ENCODE measurements at regions not wholly inside any gene's neighbourhood (a gene's known extent, or its start where the extent isn't known, plus 50 kb on each side); places are given as distances from the start of the nearest gene placed in this dataset.

GRCh38 chr6:90644492-90644891 lies 57.6 kb upstream of the MAP3K7 start:
- Mint-ChIP-seq H3K27me3 (no peaks in the 10 kb centered on the region), H3K9me3 (no peaks in the 10 kb centered on the region), H3K4me1 (no peaks in the 10 kb centered on the region), H3K4me3 (no peak overlapping the region), H3K27ac (no peak overlapping the region)
- ATAC-seq: no peak
- no peak for DNase-seq

GRCh38 chr6:90643381-90643780 lies 56.5 kb upstream of the MAP3K7 start:
- DNase-seq: no peak
- Mint-ChIP-seq H3K27ac (no peak overlapping the region), H3K9me3 (peaks cover under 1 to 2% of the 10 kb centered on the region in 2 donors), H3K4me1 (no peaks in the 10 kb centered on the region), H3K27me3 (no peaks in the 10 kb centered on the region), H3K4me3 (no peak overlapping the region)
- ATAC-seq: no peak

GRCh38 chr6:90637320-90637719 lies 50.4 kb upstream of the MAP3K7 start:
- H3K27me3 Mint-ChIP-seq: no peaks in the 10 kb centered on the region
- H3K4me1 Mint-ChIP-seq: no peaks in the 10 kb centered on the region
- no peak for DNase-seq
- H3K9me3 Mint-ChIP-seq: peaks cover 7 to 11% of the 10 kb centered on the region in 2 donors
- no peak for ATAC-seq
- H3K4me3 Mint-ChIP-seq: no peak overlapping the region
- no peak overlapping the region for H3K27ac Mint-ChIP-seq

All from stimulated activated naive CD8-positive, alpha-beta T cell treated with anti-CD3 and anti-CD28 coated beads, Interleukin-15, amount 100 ng/mL, for 72 hours (primary cell).